HepG2 (cell line): ENCODE measurements at regions not wholly inside any gene's neighbourhood (a gene's known extent, or its start where the extent isn't known, plus 50 kb on each side); places are given as distances from the start of the nearest gene placed in this dataset.

ENCODE experiments used
- ATAC-seq: fragments of 200-7000 bp; cut with Tn5 transposase; 3 replicates; pipeline ENCODE4 v1.9.1; 2020; ENCODE audit warnings: mild to moderate bottlenecking, moderate library complexity
- BruUV-seq: library from RNA; stranded (reverse); fragments of 400-500 nt; replicated peaks from 2 replicates; lab custom pipeline; 2021; lab: Mats Ljungman, UMichigan
- CTCF ChIA-PET: fragments of 300-600 bp; formaldehyde crosslinking; extraction: SDS; loops from one replicate; lab custom pipeline; 2021; ENCODE audit warnings: low total read pairs, inconsistent platforms, low intra/inter-chr PET ratio; lab: Yijun Ruan, JAX
- POLR2A ChIA-PET: fragments of 350-600 bp; sonication (Branson Sonifier 250); formaldehyde crosslinking; loops from one replicate; lab custom pipeline; 2020; ENCODE audit warnings: antibody characterized with exemption, inconsistent platforms; lab: Yijun Ruan, JAX
- DNase-seq: peaks from one replicate; pipeline ENCODE4 v3.0.0-alpha.2; 2015; ENCODE audit warnings: low spot score
- FAIRE-seq: peaks from 3 replicates; lab custom pipeline; 2011; peaks lifted over from hg19 to GRCh38; lab: Jason Lieb, UNC
- H2AFZ ChIP-seq: one replicate; pipeline ENCODE4 v1.6.1; 2011; ENCODE audit warnings: low read length, inconsistent platforms
- H3K27ac ChIP-seq: fragments of 300-600 bp; 3 replicates; pipeline ENCODE4 v1.8.0; 2011; ENCODE audit warnings: mixed run types, mild to moderate bottlenecking, mixed read lengths, low read length, inconsistent platforms; ENCODE audit not compliant: insufficient read depth; ENCODE audit errors: extremely low read length
- H3K27me3 ChIP-seq, 2 experiments: fragments of 200-600 bp in 1 of 2; 2 replicates in 1 of 2; 3 replicates in 1 of 2; pipeline versions ENCODE4 v1.6.0 to v1.8.0; 2011; ENCODE audit warnings: low read length in 2 of 2, mild to moderate bottlenecking in 2 of 2, moderate library complexity in 2 of 2, inconsistent platforms in 1 of 2; ENCODE audit not compliant: insufficient read depth in 2 of 2, control insufficient read depth in 1 of 2
- H3K36me3 ChIP-seq, 2 experiments: fragments of 200-600 bp in 1 of 2; replicated peaks in 1 of 2; 2 replicates in 1 of 2; 3 replicates in 1 of 2; pipeline versions ENCODE4 v1.5.1 to v1.8.0; 2011; ENCODE audit warnings: low read length in 2 of 2, inconsistent platforms in 1 of 2; ENCODE audit not compliant: insufficient read depth in 2 of 2, control insufficient read depth in 1 of 2
- H3K4me1 ChIP-seq: 2 replicates; pipeline ENCODE4 v1.5.1; 2012; ENCODE audit warnings: low read length, inconsistent platforms; ENCODE audit not compliant: insufficient read depth
- H3K4me2 ChIP-seq: 2 replicates; pipeline ENCODE4 v1.6.0; 2011; ENCODE audit warnings: low read depth, low read length, inconsistent platforms
- H3K4me3 ChIP-seq, 3 experiments: fragments of 200-600 bp in 1 of 3; sonication (generic), shearing (Covaris generic) in 1 of 3; replicated peaks in 1 of 3; 2 replicates each; pipeline ENCODE4 v1.5.1; 2011 to 2016; ENCODE audit warnings: low read length in 3 of 3, inconsistent platforms in 2 of 3, low read depth in 2 of 3, mild to moderate bottlenecking in 2 of 3, control low read depth in 1 of 3, mixed read lengths in 1 of 3; ENCODE audit not compliant: insufficient read depth in 1 of 3
- H3K79me2 ChIP-seq: one replicate; pipeline ENCODE4 v1.6.1; 2011; ENCODE audit warnings: low read length, inconsistent platforms; ENCODE audit not compliant: insufficient read depth
- H3K9ac ChIP-seq: 2 replicates; pipeline ENCODE4 v1.6.0; 2011; ENCODE audit warnings: mild to moderate bottlenecking, low read depth, low read length, inconsistent platforms; ENCODE audit not compliant: insufficient read depth
- H3K9me3 ChIP-seq: 2 replicates; pipeline ENCODE4 v1.5.1; 2012; ENCODE audit warnings: mild to moderate bottlenecking, low read length
- H4K20me1 ChIP-seq: 2 replicates; pipeline ENCODE4 v1.6.0; 2011; ENCODE audit warnings: inconsistent platforms, mild to moderate bottlenecking, low read length, moderate library complexity; ENCODE audit not compliant: insufficient read depth
- DDIT3 ChIP-seq: sonication (generic); formaldehyde crosslinking; IDR thresholded peaks from 2 replicates; pipeline ENCODE4 v1.4.0; 2020; ENCODE audit warnings: mild to moderate bottlenecking, missing genetic modification reagents
- HNF4A ChIP-seq: sonication (generic); formaldehyde crosslinking; IDR thresholded peaks from 2 replicates; pipeline ENCODE4 v1.4.0; 2020; ENCODE audit warnings: missing genetic modification reagents
- KAT7 ChIP-seq: IDR thresholded peaks from 2 replicates; pipeline ENCODE4 v1.6.1; 2018; ENCODE audit warnings: borderline replicate concordance, missing compliant biosample characterization
- SMC3 ChIP-seq: IDR thresholded peaks from 2 replicates; pipeline ENCODE4 v1.6.1; 2011; ENCODE audit warnings: low read length, improper control_type of control experiment
- TSC22D2 ChIP-seq: sonication (generic); formaldehyde crosslinking; IDR thresholded peaks from 2 replicates; pipeline ENCODE4 v1.5.1; 2020; ENCODE audit warnings: missing genetic modification reagents, mild to moderate bottlenecking, borderline replicate concordance
- ZNF207 ChIP-seq: fragments of 450-650 bp; IDR thresholded peaks from 2 replicates; pipeline ENCODE4 v1.6.1; 2016; ENCODE audit warnings: antibody characterized with exemption, borderline replicate concordance
- ZNF343 ChIP-seq: sonication (generic); formaldehyde crosslinking; IDR thresholded peaks from 2 replicates; pipeline ENCODE4 v1.4.0; 2020; ENCODE audit warnings: mild to moderate bottlenecking, missing genetic modification reagents
- ZNF432 ChIP-seq: sonication (generic); formaldehyde crosslinking; IDR thresholded peaks from 2 replicates; pipeline ENCODE4 v1.5.0; 2020; ENCODE audit warnings: missing genetic modification reagents, mild to moderate bottlenecking, borderline replicate concordance
- ZNF550 ChIP-seq: sonication (generic); formaldehyde crosslinking; IDR thresholded peaks from 2 replicates; pipeline ENCODE4 v1.4.0; 2020; ENCODE audit warnings: mild to moderate bottlenecking, missing genetic modification reagents, borderline replicate concordance
- ZNF562 ChIP-seq: sonication (generic); formaldehyde crosslinking; IDR thresholded peaks from 2 replicates; pipeline ENCODE4 v1.8.0; 2022; ENCODE audit warnings: missing genetic modification reagents, borderline replicate concordance
- ZNF772 ChIP-seq: sonication (generic); formaldehyde crosslinking; IDR thresholded peaks from 2 replicates; pipeline ENCODE4 v1.5.0; 2020; ENCODE audit warnings: mild to moderate bottlenecking, missing genetic modification reagents
- WGBS: methylation state at CpG from one replicate; pipeline ENCODE4 v1.1.6; 2017; ENCODE audit warnings: low lambda C conversion rate; 5-methylcytosine and 5-hydroxymethylcytosine counted together
- in situ Hi-C: cut with HindIII; loops from 2 replicates; pipeline ENCODE4 v1.10.0; 2017; ENCODE audit warnings: low pct_unique_long_range_greater_than_20kb; ENCODE audit not compliant: extremely low pct_ligation_motif_present
- intact Hi-C: fragments of 100-400 bp; cut with micrococcal nuclease; formaldehyde crosslinking; loops from one replicate; pipeline ENCODE4 v1.10.0; 2022; ENCODE audit not compliant: unreplicated experiment

GRCh38 chr18:68494802-68495581 lies 219.9 kb downstream of the TMX3 start:
- BruUV-seq = no TSS peak
- Histone ChIP-seq H2AFZ (no peak overlapping the region), H3K27ac (no peak overlapping the region), H3K4me2 (no peak overlapping the region), H3K27me3 (no peaks in the 10 kb centered on the region), H4K20me1 (no peaks in the 10 kb centered on the region), H3K79me2 (no peaks in the 10 kb centered on the region), H3K9ac (no peak overlapping the region), H3K4me3 (no peak overlapping the region), H3K36me3 (no peaks in the 10 kb centered on the region), H3K4me1 (no peaks in the 10 kb centered on the region), H3K9me3 (no peaks in the 10 kb centered on the region)
- intact Hi-C loops (no loop called here), in situ Hi-C loops (no loop called here)
- ChIA-PET CTCF (no interaction called here), POLR2A (no interaction called here)
- no peak for ATAC-seq
- 0% methylated on average over 3 of the region's 3 CpGs for WGBS
- DNase-seq = no peak
- FAIRE-seq = no peak
- TF ChIP-seq SMC3 (no peak), ZNF343 (CRISPR knock-in tag) (no peak), HNF4A (CRISPR knock-in tag) (no peak), DDIT3 (no peak), ZNF772 (CRISPR knock-in tag) (no peak), ZNF550 (CRISPR knock-in tag) (no peak)

DNA sequence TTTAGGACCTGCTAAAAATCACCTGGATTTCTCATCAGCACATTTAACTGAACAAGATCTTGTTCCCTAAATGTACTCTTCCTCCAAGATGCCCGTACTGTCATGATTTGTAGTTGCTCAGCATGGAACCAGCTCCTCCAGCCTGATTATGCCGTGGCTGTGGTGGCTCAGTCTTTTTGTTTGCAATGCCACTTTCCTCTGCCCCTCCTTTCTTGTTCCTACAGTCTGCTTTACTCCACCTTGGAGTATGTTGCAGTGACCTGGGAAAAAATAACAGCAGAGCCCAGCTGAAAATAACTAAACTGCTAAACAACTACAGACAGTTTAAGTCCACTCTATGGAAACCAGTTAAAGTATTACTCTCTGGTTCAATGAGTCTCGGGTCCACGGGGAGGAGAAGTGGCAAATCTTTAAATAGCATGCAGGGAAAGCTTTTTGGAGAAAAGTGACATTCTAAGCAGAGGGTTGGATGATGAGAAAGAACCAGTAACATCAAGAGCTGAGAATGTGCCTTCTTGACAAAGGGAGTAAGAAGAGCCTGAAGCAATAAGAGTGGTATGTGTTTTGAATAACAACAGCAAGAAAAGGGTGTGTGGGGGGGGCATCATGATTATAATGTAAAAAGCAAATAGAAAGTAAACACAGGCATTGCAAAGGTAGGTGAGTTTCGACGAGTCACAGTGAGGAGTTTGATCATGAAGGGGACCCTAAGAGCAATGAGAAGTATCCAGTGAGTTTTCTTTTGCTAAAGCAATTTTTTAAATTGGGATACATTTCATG lies 225.7 kb downstream of the TMX3 start:
- CTCF ChIA-PET = no interaction called here
- H2AFZ ChIP-seq = no peak overlapping the region
- no peaks in the 10 kb centered on the region; a peak in 1 of 5 replicates for H3K27me3 ChIP-seq
- intact Hi-C loops = no loop called here
- H3K36me3 ChIP-seq = no peaks in the 10 kb centered on the region
- no peak overlapping the region for H3K4me2 ChIP-seq
- FAIRE-seq (no peak), ATAC-seq (no peak), DNase-seq (no peak)
- in situ Hi-C loops = no loop called here
- POLR2A ChIA-PET = no interaction called here
- no peak overlapping the region for H3K27ac ChIP-seq
- H3K9ac ChIP-seq = no peak overlapping the region
- no peaks in the 10 kb centered on the region for H3K79me2 ChIP-seq
- H4K20me1 ChIP-seq = no peaks in the 10 kb centered on the region
- no peaks in the 10 kb centered on the region for H3K9me3 ChIP-seq
- no peak overlapping the region for H3K4me3 ChIP-seq
- WGBS = 0% methylated on average over 6 of the region's 6 CpGs
- BruUV-seq = no TSS peak
- no peaks in the 10 kb centered on the region for H3K4me1 ChIP-seq
- no peak for TF ChIP-seq ZNF207
- TF ChIP-seq ZNF562 (CRISPR knock-in tag) = no peak
- TF ChIP-seq KAT7 = no peak
- no peak for TF ChIP-seq ZNF432
- TF ChIP-seq TSC22D2 (CRISPR knock-in tag) = no peak
